PC-9 (cell line): ENCODE measurements at regions not wholly inside any gene's neighbourhood (a gene's known extent, or its start where the extent isn't known, plus 50 kb on each side); places are given as distances from the start of the nearest gene placed in this dataset.

Source experiments
- BruUV-seq: library from RNA; stranded (reverse); fragments of 400-500 nt; replicated peaks from 2 replicates; lab custom pipeline; 2021; lab: Mats Ljungman, UMichigan
- CTCF ChIA-PET: fragments of 300-600 bp; sonication (Branson Sonifier 250); formaldehyde crosslinking; loops from one replicate; lab custom pipeline; 2022; ENCODE audit warnings: antibody characterized with exemption; lab: Charles Lee
- POLR2A ChIA-PET: fragments of 300-600 bp; sonication (Branson Sonifier 250); formaldehyde crosslinking; loops from one replicate; lab custom pipeline; 2022; ENCODE audit warnings: antibody characterized with exemption; ENCODE audit not compliant: unreplicated experiment; lab: Charles Lee
- DNase-seq, 2 experiments: peaks; one replicate each; pipeline versions ENCODE4 v3.0.0 to v3.0.0-alpha.2; 2015 to 2022; ENCODE audit warnings: mixed read lengths in 1 of 2
- H2AFZ ChIP-seq: fragments of 200-600 bp; sonication (generic); 2 replicates; pipeline ENCODE4 v1.8.1; 2017; ENCODE audit warnings: antibody characterized with exemption
- H3F3A ChIP-seq: fragments of 200-600 bp; sonication (generic); 2 replicates; pipeline ENCODE4 v1.8.1; 2017; ENCODE audit warnings: antibody characterized with exemption, mild to moderate bottlenecking, low read depth; ENCODE audit not compliant: insufficient read depth
- H3K27ac ChIP-seq: fragments of 200-600 bp; sonication (generic); 2 replicates; pipeline ENCODE4 v1.6.1; 2016; ENCODE audit warnings: mixed run types
- H3K27me3 ChIP-seq: fragments of 200-600 bp; sonication (generic); 2 replicates; pipeline ENCODE4 v1.6.1; 2016; ENCODE audit warnings: low read depth, mixed run types; ENCODE audit not compliant: insufficient read depth
- H3K36me3 ChIP-seq: fragments of 200-600 bp; sonication (generic); 2 replicates; pipeline ENCODE4 v1.6.1; 2016; ENCODE audit warnings: low read depth, mixed run types
- H3K4me1 ChIP-seq: fragments of 200-600 bp; sonication (generic); replicated peaks from 2 replicates; pipeline ENCODE4 v1.6.1; 2016; ENCODE audit warnings: mixed run types; ENCODE audit not compliant: insufficient read depth
- H3K4me2 ChIP-seq: fragments of 200-600 bp; sonication (generic); 2 replicates; pipeline ENCODE4 v1.6.1; 2017; ENCODE audit warnings: mixed run types
- H3K4me3 ChIP-seq: fragments of 200-600 bp; sonication (generic); 2 replicates; pipeline ENCODE4 v1.6.1; 2016; ENCODE audit warnings: mixed run types
- H3K79me2 ChIP-seq: fragments of 200-600 bp; sonication (generic); 2 replicates; pipeline ENCODE4 v1.6.1; 2017; ENCODE audit warnings: low read depth, mixed run types
- H3K9me2 ChIP-seq: fragments of 200-600 bp; sonication (generic); 2 replicates; pipeline ENCODE4 v1.8.1; 2017; ENCODE audit warnings: mild to moderate bottlenecking; ENCODE audit not compliant: insufficient read depth
- H3K9me3 ChIP-seq: fragments of 200-600 bp; sonication (generic); 2 replicates; pipeline ENCODE4 v1.8.1; 2016; ENCODE audit warnings: low read depth; ENCODE audit not compliant: insufficient read depth
- H4K20me1 ChIP-seq: fragments of 200-600 bp; sonication (generic); 2 replicates; pipeline ENCODE4 v1.8.1; 2017; ENCODE audit not compliant: insufficient read depth
- CTCF ChIP-seq: fragments of 200-600 bp; sonication (generic); conservative IDR thresholded peaks from 2 replicates; pipeline ENCODE4 v1.6.1; 2017; ENCODE audit warnings: mixed run types, antibody characterized with exemption, mild to moderate bottlenecking, moderate library complexity
- EZH2 ChIP-seq: fragments of 200-600 bp; sonication (generic); IDR thresholded peaks from 2 replicates; pipeline ENCODE4 v1.8.0; 2017; ENCODE audit warnings: antibody characterized with exemption, low read depth
- intact Hi-C: fragments of 100-400 bp; cut with micrococcal nuclease; formaldehyde crosslinking; loops from one replicate; pipeline ENCODE4 v1.10.0; 2022; ENCODE audit not compliant: unreplicated experiment

DNA sequence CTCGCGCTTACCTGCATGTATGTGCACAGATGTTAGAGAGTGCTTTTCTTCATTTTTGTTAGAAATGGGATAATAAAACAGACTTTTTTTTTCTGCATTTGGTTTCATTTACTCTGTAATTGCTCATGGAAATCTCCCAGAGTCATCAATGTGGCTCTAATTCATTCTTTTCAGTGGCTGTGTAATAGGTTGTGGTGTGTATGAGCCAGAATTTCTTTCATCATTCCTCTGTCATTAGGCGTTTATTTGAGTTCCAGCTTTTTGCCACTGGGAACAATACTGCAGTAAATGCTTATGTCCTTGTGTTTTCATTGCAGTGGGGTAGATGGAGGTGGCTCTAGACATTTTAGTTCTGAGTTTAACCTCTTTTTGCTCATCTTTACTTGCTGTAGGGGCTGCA lies 118.9 kb downstream of the NXNL2 start:
- no TSS peak for BruUV-seq
- DNase-seq = no peak

DNA sequence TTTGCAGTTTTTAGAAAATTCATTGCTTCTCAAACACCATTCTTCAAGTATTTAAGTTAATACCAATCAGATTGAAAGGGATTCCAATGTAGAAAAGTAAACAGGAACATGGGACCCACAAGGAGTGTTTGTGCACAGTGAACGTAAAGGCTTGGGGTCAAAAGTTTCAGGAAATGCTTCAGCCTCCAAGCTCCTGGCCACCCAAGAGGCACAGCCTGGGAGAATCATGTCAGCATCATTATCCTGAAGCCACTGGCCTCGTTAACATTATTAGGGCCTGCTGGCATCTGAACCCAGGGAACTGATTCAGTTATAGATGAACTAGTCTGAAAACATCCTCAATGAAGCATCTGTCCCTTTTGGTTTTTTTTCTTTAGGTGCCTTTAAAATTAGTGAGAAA lies 122.9 kb downstream of the NXNL2 start:
- intact Hi-C loops = no loop called here
- Histone ChIP-seq H3K36me3 (no peaks in the 10 kb centered on the region), H3K4me2 (no peak overlapping the region), H2AFZ (no peak overlapping the region), H3K9me2 (no peaks in the 10 kb centered on the region), H3F3A (no peaks in the 10 kb centered on the region), H3K27ac (no peak overlapping the region), H3K4me3 (no peak overlapping the region), H3K27me3 (no peaks in the 10 kb centered on the region), H3K9me3 (no peaks in the 10 kb centered on the region), H3K4me1 (no peaks in the 10 kb centered on the region), H3K79me2 (no peaks in the 10 kb centered on the region), H4K20me1 (no peaks in the 10 kb centered on the region)
- no TSS peak for BruUV-seq
- ChIA-PET CTCF (no interaction called here), POLR2A (no interaction called here)
- no peak for DNase-seq
- no peak for TF ChIP-seq CTCF
- no peak for TF ChIP-seq EZH2

More for the DNA sequence above, 118.9 kb downstream of the NXNL2 start:
- H3K9me2 ChIP-seq = no peaks in the 10 kb centered on the region
- no peaks in the 10 kb centered on the region for H3K4me1 ChIP-seq
- no peaks in the 10 kb centered on the region for H3K27me3 ChIP-seq
- no peaks in the 10 kb centered on the region for H3K79me2 ChIP-seq
- no peak overlapping the region for H3K27ac ChIP-seq
- no peak overlapping the region for H2AFZ ChIP-seq
- POLR2A ChIA-PET = interaction anchor here (0.6 kb wide), 1 partner anchor 266 kb away, joined by 3 read pairs; the partner anchor contains the start of gene SPIN1
- no peak for TF ChIP-seq CTCF
- TF ChIP-seq EZH2 = no peak
- CTCF ChIA-PET = no interaction called here
- no peaks in the 10 kb centered on the region for H3F3A ChIP-seq
- intact Hi-C loops = loop anchor here (5.0 kb wide), 1 partner anchor 338 kb away; the partner anchor contains the start of gene S1PR3
- H3K9me3 ChIP-seq = no peaks in the 10 kb centered on the region; the same call in 1 of the 2 replicates
- no peaks in the 10 kb centered on the region for H4K20me1 ChIP-seq
- no peak overlapping the region for H3K4me3 ChIP-seq
- no peak overlapping the region for H3K4me2 ChIP-seq
- no peaks in the 10 kb centered on the region for H3K36me3 ChIP-seq

- no peak overlapping the region for H3K4me3 ChIP-seq
- H3K9me2 ChIP-seq = no peaks in the 10 kb centered on the region
- no peak overlapping the region for H2AFZ ChIP-seq
- no peak overlapping the region for H3K4me2 ChIP-seq
- no peaks in the 10 kb centered on the region for H3K36me3 ChIP-seq
- H3F3A ChIP-seq = no peaks in the 10 kb centered on the region
- H3K27ac ChIP-seq = no peak overlapping the region
- no peak for DNase-seq
- no peaks in the 10 kb centered on the region for H3K4me1 ChIP-seq
- POLR2A ChIA-PET = interaction anchor here (0.6 kb wide), 1 partner anchor 171 kb away, joined by 5 read pairs; no protein-coding TSS in a partner anchor
- no TSS peak for BruUV-seq
- no peaks in the 10 kb centered on the region for H3K79me2 ChIP-seq
- TF ChIP-seq CTCF = no peak
- TF ChIP-seq EZH2 = no peak
- H3K27me3 ChIP-seq = no peaks in the 10 kb centered on the region
- intact Hi-C loops = no loop called here
- H3K9me3 ChIP-seq = no peaks in the 10 kb centered on the region
- CTCF ChIA-PET = no interaction called here
- no peaks in the 10 kb centered on the region for H4K20me1 ChIP-seq
These were observed 123.4 kb downstream of the NXNL2 start for GRCh38 chr9:88658311-88658822.
